ENCODE measurements at regions not wholly inside any gene's neighbourhood (a gene's known extent, or its start where the extent isn't known, plus 50 kb on each side); places are given as distances from the start of the nearest gene placed in this dataset.

GRCh38 chr1:217273866-217274265 lies 357.0 kb downstream of the GPATCH2 start:
- TF ChIP-seq TCF12 (IDR thresholded peaks at IDR 0.05; ENCODE audit: low read depth) (no peak), TEAD4 (IDR thresholded peaks at IDR 0.05) (no peak), USF1 (IDR thresholded peaks at IDR 0.05) (no peak)
